ENCODE measurements at regions not wholly inside any gene's neighbourhood (a gene's known extent, or its start where the extent isn't known, plus 50 kb on each side); places are given as distances from the start of the nearest gene placed in this dataset.

GRCh38 chr7:79716329-79716728, 262.9 kb upstream of the MAGI2 start:
- DNase-seq (ENCODE audit: low read depth, low spot score), result no peak

- DNase-seq (ENCODE audit: low read depth, low spot score), result no peak
These were observed 260.6 kb upstream of the MAGI2 start for GRCh38 chr7:79714081-79714480.

GRCh38 chr7:79713276-79713675, 259.8 kb upstream of the MAGI2 start:
- DNase-seq (ENCODE audit: low read depth, low spot score), result no peak

GRCh38 chr7:79711660-79712059, 258.2 kb upstream of the MAGI2 start:
- no peak for DNase-seq (ENCODE audit: low read depth, low spot score)

GRCh38 chr7:79709574-79710409, 256.3 kb upstream of the MAGI2 start:
- no peak for DNase-seq (ENCODE audit: low read depth, low spot score)

GRCh38 chr7:79702116-79702515, 248.6 kb upstream of the MAGI2 start:
- DNase-seq (ENCODE audit: low read depth, low spot score), result no peak

GRCh38 chr7:79692015-79692414, 238.5 kb upstream of the MAGI2 start:
- no peak for DNase-seq (ENCODE audit: low read depth, low spot score)

- DNase-seq (ENCODE audit: low read depth, low spot score), result no peak
These were observed 237.6 kb upstream of the MAGI2 start for GRCh38 chr7:79691074-79691473.

- no peak for DNase-seq (ENCODE audit: low read depth, low spot score)
These were observed 230.9 kb upstream of the MAGI2 start for GRCh38 chr7:79684384-79684783.

- DNase-seq (ENCODE audit: low read depth, low spot score), result no peak
These were observed 230.4 kb upstream of the MAGI2 start for GRCh38 chr7:79683916-79684315.

GRCh38 chr7:79683185-79683890, 229.9 kb upstream of the MAGI2 start:
- DNase-seq (ENCODE audit: low read depth, low spot score), result no peak

GRCh38 chr7:79681454-79681853, 228.0 kb upstream of the MAGI2 start:
- no peak for DNase-seq (ENCODE audit: low read depth, low spot score)

- DNase-seq (ENCODE audit: low read depth, low spot score), result no peak
These were observed 220.5 kb upstream of the MAGI2 start for GRCh38 chr7:79673969-79674368.

GRCh38 chr7:79673421-79673820, 220.0 kb upstream of the MAGI2 start:
- DNase-seq (ENCODE audit: low read depth, low spot score), result no peak

- DNase-seq (ENCODE audit: low read depth, low spot score), result no peak
These were observed 214.8 kb upstream of the MAGI2 start for GRCh38 chr7:79668292-79668691.

- DNase-seq (ENCODE audit: low read depth, low spot score), result no peak
These were observed 213.0 kb upstream of the MAGI2 start for GRCh38 chr7:79666472-79666871.

- DNase-seq (ENCODE audit: low read depth, low spot score), result no peak
These were observed 211.6 kb upstream of the MAGI2 start for GRCh38 chr7:79664884-79665676.

GRCh38 chr7:79658304-79658703, 204.8 kb upstream of the MAGI2 start:
- DNase-seq (ENCODE audit: low read depth, low spot score), result no peak

GRCh38 chr7:79653136-79653631, 199.7 kb upstream of the MAGI2 start:
- no peak for DNase-seq (ENCODE audit: low read depth, low spot score)

GRCh38 chr7:79652619-79653018, 199.2 kb upstream of the MAGI2 start:
- DNase-seq (ENCODE audit: low read depth, low spot score), result no peak

GRCh38 chr7:79647711-79648110, 194.2 kb upstream of the MAGI2 start:
- DNase-seq (ENCODE audit: low read depth, low spot score), result no peak

GRCh38 chr7:79646278-79646677, 192.8 kb upstream of the MAGI2 start:
- DNase-seq (ENCODE audit: low read depth, low spot score), result peak; percentile 5

Data from iPS DF 19.7 (cell line).